ENCODE measurements at regions not wholly inside any gene's neighbourhood (a gene's known extent, or its start where the extent isn't known, plus 50 kb on each side); places are given as distances from the start of the nearest gene placed in this dataset.
"Not testable (repeated sequence)": the region's sequence is repeated elsewhere in the genome, so short reads cannot be mapped to it uniquely, and the experiment has no call there.

DNA sequence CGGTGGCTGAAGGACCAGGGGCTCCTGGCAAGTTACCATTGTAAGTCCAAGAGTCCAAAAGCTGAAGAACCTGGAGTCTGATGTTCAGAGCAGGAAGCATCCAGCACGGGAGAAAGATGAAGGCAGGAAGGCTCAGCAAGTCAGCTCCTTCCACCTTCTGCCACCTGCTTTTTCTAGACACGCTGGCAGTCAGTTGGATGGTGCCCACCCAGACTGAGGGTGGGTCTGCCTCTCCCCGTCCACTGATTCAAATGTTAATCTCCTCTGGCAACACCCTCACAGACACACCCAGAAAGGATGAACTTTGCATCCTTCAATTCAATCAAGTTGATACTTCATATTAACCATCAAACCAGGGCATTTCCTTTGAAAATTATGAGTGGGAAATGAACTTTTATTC, 1272.4 kb upstream of the TMEM132C start:
- no peak for DNase-seq (ENCODE audit: low spot score)

GRCh38 chr12:126998031-126998430, 1268.9 kb upstream of the TMEM132C start:
- no peak for DNase-seq (ENCODE audit: low spot score)

GRCh38 chr12:126998747-126999285, 1268.2 kb upstream of the TMEM132C start:
- DNase-seq (ENCODE audit: low spot score) = no peak

GRCh38 chr12:126999352-126999751, 1267.6 kb upstream of the TMEM132C start:
- no peak for DNase-seq (ENCODE audit: low spot score)

DNA sequence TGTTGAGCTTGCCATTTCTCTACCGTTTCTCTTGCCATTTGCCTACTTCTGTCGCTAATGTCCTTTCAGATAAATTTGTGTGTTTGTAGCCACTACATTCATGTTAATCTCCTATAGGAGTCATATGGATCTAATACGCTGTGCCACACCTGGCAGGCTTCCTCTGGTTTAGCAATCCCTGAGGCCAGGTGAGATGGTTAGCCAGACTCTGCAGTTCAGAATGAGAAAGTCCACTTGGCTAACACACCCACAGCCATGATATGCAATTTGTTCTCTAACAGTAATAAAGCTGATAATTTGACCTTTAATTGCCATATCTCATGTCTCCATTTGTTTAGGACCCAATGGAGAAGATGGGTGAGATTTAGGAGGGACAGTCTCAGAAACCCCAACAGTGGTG, 1261.6 kb upstream of the TMEM132C start:
- DNase-seq (ENCODE audit: low spot score) = no peak

- DNase-seq (ENCODE audit: low spot score) = no peak
These were observed 1260.0 kb upstream of the TMEM132C start for GRCh38 chr12:127006972-127007371.

GRCh38 chr12:127008755-127009403, 1258.1 kb upstream of the TMEM132C start:
- DNase-seq (ENCODE audit: low spot score) = no peak

GRCh38 chr12:127012109-127012508, 1254.9 kb upstream of the TMEM132C start:
- DNase-seq (ENCODE audit: low spot score) = no peak

GRCh38 chr12:127013197-127013596, 1253.8 kb upstream of the TMEM132C start:
- no peak for DNase-seq (ENCODE audit: low spot score)

DNA sequence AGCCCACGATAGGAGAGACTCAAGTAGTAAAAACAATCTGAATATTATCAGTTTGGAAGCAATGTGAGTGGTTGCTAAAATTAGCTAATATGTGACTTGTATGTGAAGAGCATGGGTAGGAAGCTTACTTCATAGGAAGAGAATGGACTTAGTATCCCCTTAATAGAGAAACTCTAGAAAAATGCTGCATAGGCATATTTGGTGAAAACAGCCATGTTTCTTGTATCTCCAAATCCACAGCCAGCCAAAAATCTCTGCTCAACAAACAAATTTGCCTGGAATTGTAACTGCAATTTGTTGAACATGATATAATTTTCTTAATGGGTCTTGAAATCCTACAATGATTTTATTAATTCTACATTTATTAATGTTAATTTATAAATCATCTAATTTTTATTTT, 1252.9 kb upstream of the TMEM132C start:
- DNase-seq (ENCODE audit: low spot score) = no peak

- DNase-seq (ENCODE audit: low spot score) = no peak
These were observed 1242.2 kb upstream of the TMEM132C start for GRCh38 chr12:127024791-127025190.

GRCh38 chr12:127025545-127025944, 1241.4 kb upstream of the TMEM132C start:
- no peak for DNase-seq (ENCODE audit: low spot score)

DNA sequence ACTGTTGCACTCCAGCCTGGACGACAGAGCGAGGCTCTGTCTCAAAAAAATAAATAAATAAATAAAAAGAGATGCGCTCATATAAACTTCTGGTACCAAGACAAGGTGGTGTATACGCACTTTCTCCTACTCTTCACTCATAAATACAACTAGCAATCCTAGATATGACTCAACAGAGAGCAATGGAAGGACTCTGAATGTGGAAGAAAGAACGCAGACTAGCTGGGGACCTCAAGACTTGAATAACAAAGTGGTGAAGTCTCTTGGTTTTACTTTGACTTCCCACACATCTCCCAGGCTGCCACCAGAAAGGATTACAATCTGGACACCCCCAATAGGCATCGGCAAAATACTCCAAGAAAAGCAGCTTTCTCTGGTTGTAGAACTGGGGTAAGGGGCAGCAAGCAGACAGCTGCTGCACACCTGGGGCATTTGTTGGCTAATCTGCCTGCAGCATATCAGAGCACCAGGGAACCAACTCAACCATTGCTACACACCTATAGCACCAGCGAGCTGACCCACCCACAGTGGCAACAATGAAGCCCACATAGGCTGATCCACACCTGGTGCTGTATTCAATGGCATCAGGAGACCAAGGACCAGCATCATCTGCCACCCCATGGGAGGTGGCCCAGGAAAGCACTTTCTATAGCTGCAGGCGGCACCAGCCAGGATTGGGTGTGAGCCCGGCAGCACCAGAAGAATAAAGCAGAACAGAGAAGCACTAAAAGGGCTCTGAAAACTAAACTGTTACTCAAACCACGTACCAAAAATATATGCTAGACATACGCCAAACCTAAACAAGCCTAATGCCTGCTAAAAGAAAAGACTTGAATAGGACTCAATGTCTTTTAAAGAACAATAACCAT, 1231.7 kb upstream of the TMEM132C start:
- DNase-seq (ENCODE audit: low spot score) = no peak

DNA sequence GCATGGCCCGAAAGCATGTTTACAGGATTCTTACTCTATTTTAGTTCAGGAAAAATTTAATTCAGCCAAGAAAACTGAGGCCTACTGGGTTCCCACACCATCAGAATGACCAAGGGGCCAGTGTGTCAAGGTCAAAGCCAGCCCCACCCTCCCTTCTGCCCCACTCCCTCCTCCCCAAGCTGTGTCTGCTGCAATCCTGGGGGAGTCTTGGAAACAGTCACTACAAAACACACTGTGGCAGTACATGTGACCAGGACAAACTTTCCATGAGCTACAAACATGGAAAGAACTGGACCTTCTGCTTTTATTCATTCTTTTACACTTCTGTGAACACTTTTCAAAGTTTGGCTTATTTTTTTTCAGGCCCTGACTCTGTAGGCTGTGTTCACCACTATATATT, 1228.8 kb upstream of the TMEM132C start:
- DNase-seq (ENCODE audit: low spot score) = no peak

GRCh38 chr12:127038761-127039160, 1228.2 kb upstream of the TMEM132C start:
- DNase-seq (ENCODE audit: low spot score) = no peak

DNA sequence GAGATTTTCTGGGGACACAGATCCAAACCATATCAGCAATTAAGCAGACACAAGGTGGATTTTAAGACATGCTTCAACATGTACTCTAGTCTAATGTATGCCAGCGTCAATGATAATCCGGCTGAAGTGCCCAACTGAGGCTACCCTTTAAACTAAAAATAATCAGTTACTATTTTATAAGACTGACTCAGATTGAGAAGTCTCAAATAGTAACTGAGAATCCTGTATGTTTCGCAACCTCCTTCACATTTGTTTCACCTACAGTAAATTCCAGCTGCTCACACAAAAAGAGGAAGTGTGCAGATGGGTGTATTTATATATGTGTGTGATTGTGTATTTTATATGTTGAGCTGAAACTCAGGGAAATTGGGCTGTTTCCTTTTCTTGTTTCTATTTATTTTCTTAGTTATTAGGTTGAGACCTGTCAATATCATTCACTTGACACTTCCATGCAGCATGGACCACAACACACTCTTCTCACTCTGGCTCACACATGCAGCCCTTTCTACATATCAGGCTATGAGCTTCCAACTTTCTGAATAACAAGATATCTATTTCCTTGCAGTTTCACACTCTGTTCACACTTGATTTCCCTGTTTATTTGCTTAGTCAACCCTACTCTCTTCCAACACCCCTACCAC, 1224.9 kb upstream of the TMEM132C start:
- DNase-seq (ENCODE audit: low spot score) = no peak

GRCh38 chr12:127043731-127044130, 1223.2 kb upstream of the TMEM132C start:
- no peak for DNase-seq (ENCODE audit: low spot score)

GRCh38 chr12:127044836-127045235, 1222.1 kb upstream of the TMEM132C start:
- no peak for DNase-seq (ENCODE audit: low spot score)

- no peak for DNase-seq (ENCODE audit: low spot score)
These were observed 1220.5 kb upstream of the TMEM132C start for GRCh38 chr12:127046467-127046866.

GRCh38 chr12:127048057-127048456, 1218.9 kb upstream of the TMEM132C start:
- DNase-seq (ENCODE audit: low spot score) = no peak

DNA sequence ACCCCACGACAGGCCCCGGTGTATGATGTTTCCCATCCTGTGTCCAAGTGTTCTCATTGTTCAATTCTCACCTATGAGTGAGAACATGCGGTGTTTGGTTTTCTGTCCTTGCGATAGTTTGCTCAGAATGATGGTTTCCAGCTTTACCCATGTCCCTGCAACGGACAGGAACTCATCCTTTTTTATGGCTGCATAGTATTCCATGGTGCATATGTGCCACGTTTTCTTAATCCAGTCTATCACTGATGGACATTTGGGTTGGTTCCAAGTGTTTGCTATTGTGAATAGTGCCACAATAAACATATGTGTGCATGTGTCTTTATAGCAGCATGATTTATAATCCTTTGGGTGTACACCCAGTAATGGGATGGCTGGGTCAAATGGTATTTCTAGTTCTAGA, 1218.4 kb upstream of the TMEM132C start:
- DNase-seq (ENCODE audit: low spot score) = not testable (repeated sequence)

DNA sequence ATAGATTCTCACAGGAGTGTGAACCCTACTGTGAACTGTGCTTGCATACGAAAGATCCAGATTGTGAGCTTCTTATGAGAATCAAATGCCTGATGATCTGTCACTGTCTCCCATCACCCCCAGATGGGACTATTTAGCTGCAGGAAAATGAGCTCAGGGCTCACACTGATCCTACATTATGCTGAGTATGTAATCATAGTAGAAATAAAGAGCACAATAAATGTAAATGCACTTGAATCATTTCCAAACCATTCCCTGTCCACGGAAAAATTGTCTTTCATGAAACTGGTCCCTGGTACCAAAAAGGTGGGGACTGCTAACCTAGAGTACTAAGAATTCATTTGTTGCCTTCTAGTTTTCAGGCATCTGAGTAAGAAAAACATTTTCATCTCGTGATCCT, 1215.8 kb upstream of the TMEM132C start:
- no peak for DNase-seq (ENCODE audit: low spot score)
